ENCODE measurements at regions not wholly inside any gene's neighbourhood (a gene's known extent, or its start where the extent isn't known, plus 50 kb on each side); places are given as distances from the start of the nearest gene placed in this dataset.

- no peak for DNase-seq
Measured at GRCh38 chr18:46352520-46353250, 248.5 kb downstream of the HAUS1 start.

- DNase-seq: no peak
Measured at GRCh38 chr18:46353460-46353859, 249.3 kb downstream of the HAUS1 start.

- no peak for DNase-seq
Measured at GRCh38 chr18:46356278-46357033, 252.3 kb downstream of the HAUS1 start.

DNA sequence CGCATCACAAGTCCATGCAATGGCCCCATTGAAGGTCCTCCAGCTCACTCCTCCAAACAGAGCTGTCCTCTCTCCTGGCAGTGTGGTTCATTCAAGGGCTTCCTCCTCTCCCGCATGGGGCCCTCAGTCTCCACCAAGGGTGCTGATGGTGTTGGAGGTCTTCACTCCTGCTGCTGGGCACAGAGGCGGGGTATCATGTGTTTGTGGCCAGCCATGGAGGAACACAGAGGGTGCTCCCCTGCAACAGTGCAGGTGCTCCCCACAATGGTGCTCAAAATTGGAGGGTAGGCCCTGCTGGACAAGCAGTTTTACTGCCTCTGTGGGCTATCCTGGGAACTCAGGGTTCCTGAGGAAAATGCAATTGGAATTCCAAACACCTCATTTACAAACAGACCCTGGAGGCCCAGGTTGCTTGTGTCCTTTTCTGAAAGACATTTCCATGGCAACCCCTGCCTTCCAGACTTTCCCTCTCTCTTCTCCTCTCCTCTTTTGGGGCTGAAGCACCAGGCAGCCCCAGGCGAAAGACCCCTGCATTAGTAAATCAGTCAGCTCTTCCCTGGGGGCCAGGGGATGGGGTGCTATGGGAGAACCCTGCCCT lies 256.0 kb downstream of the HAUS1 start:
- DNase-seq: no peak

- DNase-seq: no peak
Measured at GRCh38 chr18:46360866-46361265, 256.7 kb downstream of the HAUS1 start.

DNA sequence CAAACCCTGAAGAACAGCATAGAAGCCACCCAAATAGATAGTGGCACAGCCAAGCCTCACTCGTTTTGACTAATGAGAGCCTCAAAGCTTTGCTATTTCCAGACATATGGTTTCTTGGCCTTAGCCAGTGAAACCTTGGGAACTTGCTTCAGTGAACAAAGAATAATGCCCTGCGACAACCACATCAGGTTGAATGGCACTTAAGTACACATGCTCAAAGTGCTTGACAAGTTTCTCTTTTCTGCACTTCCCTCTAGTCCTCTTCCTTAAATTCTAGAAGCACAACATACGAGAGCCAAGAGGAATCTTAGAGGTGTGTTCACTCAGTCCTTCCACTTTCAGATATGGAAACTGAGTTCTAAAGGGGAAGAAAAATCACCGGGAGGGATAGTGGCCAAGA lies 258.3 kb downstream of the HAUS1 start:
- no peak for DNase-seq

DNA sequence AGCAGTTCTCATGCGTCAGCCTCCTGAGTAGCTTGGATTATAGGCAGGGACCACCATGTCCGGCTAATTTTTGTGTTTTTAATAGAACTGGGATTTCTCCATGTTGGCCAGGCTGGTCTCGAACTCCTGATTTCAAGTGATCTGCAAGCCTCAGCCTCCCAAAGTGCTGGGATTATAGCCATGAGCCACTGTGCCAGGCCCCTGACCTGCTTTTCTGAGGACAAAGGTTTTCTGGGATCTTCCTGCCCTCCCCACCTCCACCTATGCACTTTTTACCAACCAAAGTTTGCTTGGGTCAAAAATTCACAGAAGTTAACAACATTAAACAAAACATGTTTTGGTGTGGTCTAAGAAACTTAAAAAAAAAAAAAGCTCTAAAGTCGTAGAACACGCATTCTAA lies 259.9 kb downstream of the HAUS1 start:
- no peak for DNase-seq

DNA sequence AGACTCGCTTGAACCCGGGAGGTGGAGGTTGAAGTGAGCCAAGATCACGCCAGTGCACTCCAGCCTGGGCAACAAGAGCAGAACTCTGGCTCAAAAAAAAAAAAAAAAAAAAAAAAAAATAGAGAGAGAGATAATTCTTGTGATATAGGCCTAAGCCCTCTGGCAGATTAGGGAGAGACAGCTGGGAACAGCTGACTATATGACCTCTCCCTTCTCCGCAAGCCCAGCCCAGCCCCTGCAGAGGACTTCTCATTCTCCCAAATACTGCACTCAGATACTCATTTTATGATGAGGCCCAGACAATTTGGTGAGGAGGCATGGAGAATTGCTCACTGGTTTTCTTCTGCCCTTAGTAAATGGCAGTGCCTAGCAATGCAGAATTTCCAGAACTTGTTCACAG lies 262.0 kb downstream of the HAUS1 start:
- DNase-seq: no peak

DNA sequence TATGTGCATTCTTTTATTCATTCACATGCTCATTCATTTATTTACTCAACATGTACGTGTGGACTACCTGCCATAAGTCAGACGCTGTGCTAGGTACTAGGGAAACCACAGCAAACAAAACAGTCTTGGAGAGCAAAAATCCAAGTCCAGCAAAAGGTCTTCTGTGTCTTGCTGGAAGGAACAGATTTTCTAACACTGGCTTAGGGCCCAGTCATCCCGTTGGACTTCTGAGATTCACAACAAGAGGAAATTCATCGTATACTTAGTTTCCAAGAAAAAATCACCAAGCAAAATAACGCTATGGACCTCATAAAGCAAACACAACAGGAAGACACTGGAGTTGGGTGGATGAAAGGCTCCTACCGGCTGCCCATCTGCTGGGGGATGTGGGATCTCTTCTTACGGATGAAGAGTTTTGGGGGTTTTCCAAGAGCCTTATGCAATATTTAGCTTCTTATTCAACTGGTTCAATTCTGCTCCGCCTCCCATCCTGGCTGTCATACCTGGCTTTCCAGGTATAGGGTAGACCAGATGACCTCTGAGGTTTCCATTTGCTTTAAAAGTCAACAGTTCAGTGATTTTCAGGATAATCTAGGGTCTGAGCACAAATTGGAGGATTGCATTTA lies 262.7 kb downstream of the HAUS1 start:
- no peak for DNase-seq

DNA sequence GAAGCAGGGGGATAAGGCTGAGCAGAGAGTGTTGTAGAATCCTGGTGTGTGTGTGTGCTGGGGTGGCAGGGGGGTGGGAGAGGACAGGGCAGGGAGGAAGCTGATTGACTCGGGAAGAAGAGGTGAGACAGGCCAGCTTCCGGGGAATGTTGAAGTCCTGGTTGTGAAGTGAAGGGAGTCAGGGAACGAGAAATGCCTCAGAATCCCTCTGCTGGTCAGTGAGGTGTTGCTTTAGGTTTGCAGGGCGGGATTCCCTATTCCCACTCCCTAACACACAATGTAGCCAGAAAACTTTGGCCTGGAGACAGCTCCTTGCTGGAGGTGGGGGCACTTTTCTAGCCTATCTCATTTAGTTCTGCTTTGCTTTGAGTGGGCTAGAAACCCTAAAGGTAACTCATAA lies 265.1 kb downstream of the HAUS1 start:
- no peak for DNase-seq

DNA sequence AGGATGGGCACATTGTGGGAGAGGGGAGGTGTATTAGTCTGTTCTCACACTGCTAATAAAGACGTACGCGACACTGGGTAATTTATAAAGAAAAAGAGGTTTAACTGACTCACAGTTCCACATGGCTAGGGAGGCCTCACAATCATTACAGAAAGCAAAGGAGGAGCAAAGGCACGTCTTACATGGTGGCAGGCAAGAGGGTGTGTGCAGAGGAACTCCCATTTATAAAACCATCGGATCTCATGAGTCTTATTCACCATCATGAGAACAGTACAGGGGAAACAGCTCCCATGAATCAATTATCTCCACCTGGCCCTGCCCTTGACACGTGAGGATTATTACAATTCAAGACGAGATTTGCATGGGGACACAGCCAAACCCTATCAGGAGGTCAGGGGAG lies 266.7 kb downstream of the HAUS1 start:
- DNase-seq: no peak

DNA sequence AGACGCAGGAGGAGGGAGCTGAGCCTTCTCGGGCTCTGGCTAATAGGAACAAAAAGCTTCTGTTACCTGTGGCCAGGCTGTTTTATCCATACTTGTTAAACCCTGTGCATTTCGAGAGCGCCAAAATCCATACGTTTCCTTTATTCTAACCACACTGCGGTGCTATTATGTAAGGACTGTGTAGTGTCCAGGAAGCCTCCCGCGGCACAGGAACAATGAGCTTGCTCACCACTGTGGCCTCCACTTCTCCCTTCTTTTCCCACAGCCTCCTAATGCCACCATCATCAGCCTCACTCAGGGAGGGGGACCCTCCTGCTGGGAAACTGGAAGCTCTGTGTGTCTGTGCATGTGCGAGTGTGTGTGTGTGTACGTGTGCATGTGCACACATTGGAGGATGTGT lies 268.5 kb downstream of the HAUS1 start:
- no peak for DNase-seq

- no peak for DNase-seq
Measured at GRCh38 chr18:46373131-46373530, 268.9 kb downstream of the HAUS1 start.

DNA sequence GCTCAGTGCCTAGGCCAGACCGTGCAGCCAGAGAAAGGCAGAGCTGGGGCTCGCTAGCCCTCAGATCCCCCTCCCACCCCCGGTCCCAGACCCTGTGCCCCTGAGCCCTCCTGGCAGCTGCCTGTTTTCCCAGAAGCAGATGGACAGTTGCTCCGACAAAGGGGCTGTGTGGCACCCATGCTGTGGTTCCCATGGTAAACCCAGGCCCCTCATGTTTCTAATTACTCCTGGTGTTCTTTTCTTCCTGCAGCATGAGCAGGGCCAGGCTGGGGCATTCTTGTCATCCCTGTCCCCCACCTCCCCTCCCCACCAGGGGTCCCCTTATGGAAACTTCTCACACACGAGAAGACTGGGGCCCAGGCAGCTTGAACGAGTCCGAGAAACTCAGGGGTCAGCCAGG lies 269.6 kb downstream of the HAUS1 start:
- DNase-seq: no peak

- no peak for DNase-seq
Measured at GRCh38 chr18:46374850-46375249, 270.7 kb downstream of the HAUS1 start.

DNA sequence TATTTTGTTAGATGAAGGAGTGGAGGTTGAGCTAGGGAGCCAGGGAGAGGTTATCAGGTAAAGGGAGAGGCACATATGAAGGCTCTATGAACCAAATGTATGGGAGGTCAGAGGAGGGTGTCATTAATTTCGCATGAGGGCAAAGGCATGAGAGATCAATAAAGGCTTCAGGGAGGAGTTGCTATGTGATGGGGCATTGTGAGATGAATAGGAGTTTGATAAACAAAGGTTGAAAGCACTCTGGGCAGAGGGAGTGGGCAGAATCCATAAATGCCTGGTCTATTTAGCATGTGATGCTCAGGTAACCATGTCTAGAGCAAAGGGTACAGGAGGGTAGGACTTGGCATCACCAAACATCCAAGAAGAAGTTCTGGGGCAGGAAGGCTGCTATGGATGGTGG lies 273.4 kb downstream of the HAUS1 start:
- DNase-seq: no peak

GRCh38 chr18:46378126-46378863 lies 274.1 kb downstream of the HAUS1 start:
- no peak for DNase-seq

DNA sequence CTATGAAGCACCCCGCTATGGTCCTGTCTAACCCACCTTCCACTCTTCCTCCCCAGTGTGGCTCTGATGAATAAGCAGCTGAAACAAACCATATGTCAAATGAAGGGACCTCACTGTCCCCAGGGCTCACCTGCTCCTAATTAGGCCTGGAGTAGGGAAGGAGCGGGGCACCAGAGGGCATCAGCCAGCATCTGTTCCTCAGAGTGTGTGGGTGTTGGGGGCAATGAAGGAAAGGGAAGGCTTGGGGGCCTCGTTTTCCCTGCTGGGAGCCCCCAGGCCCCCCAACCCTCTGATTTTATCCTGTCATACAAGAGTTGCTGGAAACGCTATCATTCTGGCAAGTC lies 274.7 kb downstream of the HAUS1 start:
- DNase-seq: no peak

GRCh38 chr18:46379323-46379950 lies 275.3 kb downstream of the HAUS1 start:
- DNase-seq: no peak

DNA sequence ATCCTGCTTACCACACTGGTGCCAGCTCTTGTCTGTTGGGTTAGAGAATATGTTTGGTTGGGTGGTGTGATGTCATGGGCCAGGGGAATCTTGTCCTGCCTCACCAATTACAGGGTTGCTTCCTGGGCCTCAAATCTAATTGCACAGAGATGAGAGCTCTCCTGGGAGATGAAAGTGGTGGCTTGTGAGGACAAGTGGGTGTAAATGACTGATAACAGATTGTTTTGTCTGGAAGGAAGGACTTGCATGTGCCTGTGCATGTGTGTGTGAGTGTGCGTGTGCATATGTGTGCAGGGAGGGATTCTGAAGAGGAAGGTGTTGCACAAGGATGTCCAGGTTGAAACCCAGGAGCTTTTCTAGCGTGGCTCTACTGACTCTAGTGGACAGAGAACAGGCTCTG lies 271.9 kb downstream of the LOXHD1 start:
- no peak for DNase-seq

- DNase-seq: peak in 1 of 2 experiments; percentile 16
Measured at GRCh38 chr18:46386788-46387187, 270.2 kb downstream of the LOXHD1 start.

DNA sequence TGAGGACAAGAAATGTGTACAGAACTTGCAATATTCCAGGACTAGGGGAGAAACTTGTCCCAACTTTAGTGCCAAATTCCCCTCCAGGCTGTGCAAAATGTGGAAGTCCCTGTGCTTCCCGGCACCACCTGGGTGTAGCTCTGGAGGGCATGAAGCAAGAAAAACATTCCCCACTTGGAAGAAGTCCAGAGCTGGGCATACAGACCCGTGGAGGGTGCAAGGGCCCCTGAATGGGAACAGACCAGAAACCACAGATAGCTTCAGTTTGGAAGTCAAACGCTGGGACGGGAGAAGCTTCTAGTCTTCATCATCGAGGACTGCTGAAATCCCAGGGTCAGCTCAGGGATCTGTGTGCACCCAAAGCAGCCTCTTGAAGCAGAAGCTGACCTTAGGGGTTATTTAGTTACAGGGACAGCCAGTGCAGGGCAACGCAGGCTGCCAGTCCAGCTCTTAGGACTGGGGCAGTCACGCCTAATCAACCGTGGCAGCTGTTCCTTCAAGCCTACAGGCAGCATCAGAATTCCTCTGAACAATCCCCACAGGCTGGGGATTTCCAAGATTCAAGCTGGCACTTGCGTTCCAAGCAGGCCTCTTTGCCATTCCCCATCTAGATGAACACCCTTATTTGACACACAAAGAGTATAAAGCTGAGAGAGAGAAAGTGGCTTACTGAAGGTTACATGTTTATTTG lies 269.4 kb downstream of the LOXHD1 start:
- DNase-seq: peak in 1 of 2 experiments; percentile 40
